Mucosa of descending colon (tissue), 3 donors: ENCODE measurements at regions not wholly inside any gene's neighbourhood (a gene's known extent, or its start where the extent isn't known, plus 50 kb on each side); places are given as distances from the start of the nearest gene placed in this dataset.

ENCODE experiments used
- ATAC-seq: fragments of 200-7000 bp; cut with Tn5 transposase; one replicate; pipeline ENCODE4 v1.9.1; 2020; ENCODE audit warnings: mild to moderate bottlenecking, moderate library complexity
- DNase-seq, 3 donors: peaks; one replicate each; pipeline ENCODE4 v3.0.0-alpha.2; 2020
- H3K36me3 ChIP-seq: fragments of 200-600 bp; one replicate; pipeline ENCODE4 v1.8.0; 2021; ENCODE audit warnings: low read depth, mild to moderate bottlenecking
- H3K4me1 ChIP-seq: fragments of 200-600 bp; one replicate; pipeline ENCODE4 v1.8.0; 2021; ENCODE audit warnings: low read depth, mild to moderate bottlenecking
- H3K4me3 ChIP-seq: fragments of 200-600 bp; one replicate; pipeline ENCODE4 v1.8.0; 2021; ENCODE audit warnings: mild to moderate bottlenecking
- H3K9me3 ChIP-seq: fragments of 200-600 bp; one replicate; pipeline ENCODE4 v1.8.0; 2021; ENCODE audit warnings: mild to moderate bottlenecking
- intact Hi-C, 2 donors: fragments of 100-400 bp; cut with DNase I in 1 of 2; cut with micrococcal nuclease in 1 of 2; formaldehyde crosslinking; loops; one replicate each; pipeline versions ENCODE4 v1.11.0 to v1.11.1; 2022; cut with DNase I, micrococcal nuclease
- TF ChIP-seq, protein P1 (sequence below): fragments of 200-600 bp; IDR thresholded peaks from one replicate; pipeline ENCODE4 v1.8.0; 2022; ENCODE audit warnings: antibody characterized with exemption, mild to moderate bottlenecking
- donor health status: DM: no; HTN: no; CAD: no; lungs with moderate emphysema.
- donor health status: DM: no; HTN: no; CAD: no.
- donor health status: DM: no; HTN: yes; CAD: no.

DNA sequence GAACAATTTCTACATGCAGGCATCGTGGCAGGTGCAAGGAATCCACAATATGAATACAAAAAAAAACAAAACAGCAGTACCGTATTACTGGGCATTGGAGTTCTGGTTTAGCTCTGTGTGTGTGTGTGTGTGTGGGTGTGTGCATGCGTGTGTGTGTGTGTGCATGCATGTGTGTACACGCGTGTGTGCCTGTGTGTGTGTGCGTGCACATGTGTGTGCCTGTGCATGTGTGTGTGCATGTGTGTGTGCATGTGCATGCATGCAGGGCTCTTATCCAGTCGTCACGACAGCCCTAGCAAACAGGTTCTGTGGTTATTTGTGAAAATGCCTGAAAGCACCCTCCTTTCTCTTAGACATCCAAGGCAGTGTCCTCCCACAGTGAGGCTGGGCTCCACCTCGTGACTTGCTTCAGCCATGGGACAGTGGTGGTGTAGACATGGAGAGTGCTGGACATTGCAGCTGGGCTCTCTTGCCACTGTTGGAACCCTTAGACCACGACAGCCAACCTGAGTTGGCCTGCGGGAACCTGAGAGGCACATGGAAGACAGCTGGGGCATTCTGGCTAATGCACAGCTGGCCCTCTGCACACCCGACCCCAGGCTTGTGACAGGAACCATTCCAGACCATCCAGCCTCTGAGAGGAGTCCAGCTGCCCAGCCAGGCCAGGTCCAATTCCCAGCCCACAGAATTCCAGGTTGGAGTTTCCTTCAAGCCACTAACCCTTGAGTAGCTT is 173.4 kb upstream of the SHH start:
- ATAC-seq (no peak), DNase-seq (no peak)
- H3K4me3 ChIP-seq: no peak overlapping the region
- H3K36me3 ChIP-seq: no peaks in the 10 kb centered on the region
- H3K9me3 ChIP-seq: no peaks in the 10 kb centered on the region
- TF ChIP-seq, protein P1, sequence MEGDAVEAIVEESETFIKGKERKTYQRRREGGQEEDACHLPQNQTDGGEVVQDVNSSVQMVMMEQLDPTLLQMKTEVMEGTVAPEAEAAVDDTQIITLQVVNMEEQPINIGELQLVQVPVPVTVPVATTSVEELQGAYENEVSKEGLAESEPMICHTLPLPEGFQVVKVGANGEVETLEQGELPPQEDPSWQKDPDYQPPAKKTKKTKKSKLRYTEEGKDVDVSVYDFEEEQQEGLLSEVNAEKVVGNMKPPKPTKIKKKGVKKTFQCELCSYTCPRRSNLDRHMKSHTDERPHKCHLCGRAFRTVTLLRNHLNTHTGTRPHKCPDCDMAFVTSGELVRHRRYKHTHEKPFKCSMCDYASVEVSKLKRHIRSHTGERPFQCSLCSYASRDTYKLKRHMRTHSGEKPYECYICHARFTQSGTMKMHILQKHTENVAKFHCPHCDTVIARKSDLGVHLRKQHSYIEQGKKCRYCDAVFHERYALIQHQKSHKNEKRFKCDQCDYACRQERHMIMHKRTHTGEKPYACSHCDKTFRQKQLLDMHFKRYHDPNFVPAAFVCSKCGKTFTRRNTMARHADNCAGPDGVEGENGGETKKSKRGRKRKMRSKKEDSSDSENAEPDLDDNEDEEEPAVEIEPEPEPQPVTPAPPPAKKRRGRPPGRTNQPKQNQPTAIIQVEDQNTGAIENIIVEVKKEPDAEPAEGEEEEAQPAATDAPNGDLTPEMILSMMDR: no peak
- intact Hi-C loops: no loop called here
- no peaks in the 10 kb centered on the region for H3K4me1 ChIP-seq

DNA sequence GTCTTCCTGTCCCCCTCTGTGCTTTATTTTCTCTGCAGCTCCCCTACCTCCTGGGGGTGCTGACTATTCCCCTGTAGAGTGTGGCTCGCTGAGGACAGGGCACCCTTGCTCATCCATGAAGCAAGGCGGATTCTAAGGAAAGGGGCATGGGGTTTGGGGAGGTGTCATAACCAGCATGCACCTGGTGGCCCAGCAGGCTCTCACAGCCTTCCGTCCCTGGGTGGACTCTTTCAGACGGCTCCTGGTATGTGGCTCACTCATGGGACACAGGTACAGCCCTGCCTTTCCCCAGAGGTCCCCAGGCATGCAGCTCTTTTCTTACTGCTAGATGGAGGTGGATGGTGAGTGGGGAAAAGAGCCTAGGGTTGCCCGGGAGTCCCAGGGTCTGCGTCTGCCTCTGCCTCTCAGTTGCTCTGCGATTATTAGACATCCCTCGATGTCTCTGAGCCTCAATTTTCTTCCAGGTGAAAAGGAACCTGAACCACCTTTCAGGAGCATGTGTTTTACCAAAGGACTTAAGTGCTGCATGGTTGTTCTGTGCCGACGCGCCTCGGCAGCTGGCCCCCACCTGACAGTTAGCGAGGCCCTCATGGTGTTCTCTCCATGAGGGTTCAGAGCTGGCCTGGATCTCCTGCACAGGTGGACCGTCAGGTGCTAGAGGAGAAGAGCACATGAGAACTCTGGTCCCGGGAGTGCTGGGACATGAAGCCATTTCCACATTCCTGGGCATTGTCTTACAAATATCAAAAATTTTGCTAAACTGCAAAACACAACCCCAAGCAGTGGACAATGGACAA is 172.5 kb upstream of the SHH start:
- DNase-seq (no peak), ATAC-seq (no peak)
- no peak overlapping the region for H3K4me3 ChIP-seq
- TF ChIP-seq, protein P1: no peak
- no peaks in the 10 kb centered on the region for H3K36me3 ChIP-seq
- H3K9me3 ChIP-seq: no peaks in the 10 kb centered on the region
- H3K4me1 ChIP-seq: no peaks in the 10 kb centered on the region
- intact Hi-C loops: no loop called here

DNA sequence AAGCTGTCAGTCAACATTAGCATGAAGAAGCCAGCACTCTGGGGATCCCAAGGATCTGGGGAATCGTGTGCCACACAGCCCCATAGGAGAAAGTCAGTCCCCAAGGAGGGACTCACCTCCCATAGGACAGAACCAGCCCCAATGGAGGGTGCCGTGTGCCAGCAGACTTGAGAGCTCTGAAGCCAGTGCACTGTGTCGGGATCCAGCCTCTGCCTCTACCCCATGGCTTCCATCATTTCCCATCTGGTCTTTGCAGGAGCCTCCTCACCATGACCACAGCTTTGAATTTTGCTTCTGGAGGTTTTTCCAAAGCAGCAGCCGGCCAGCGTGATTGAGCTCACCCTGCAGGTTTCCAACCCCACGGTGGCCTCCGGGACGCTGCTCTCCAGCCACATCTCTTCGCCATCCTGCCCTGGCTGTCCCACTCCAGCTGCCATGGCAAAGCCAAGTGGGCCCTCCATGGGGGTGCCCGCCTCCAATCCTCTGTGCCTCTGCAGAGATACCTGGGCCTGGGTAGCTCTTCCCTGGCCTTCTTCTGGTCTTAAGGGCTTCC is 171.8 kb upstream of the SHH start:
- Histone ChIP-seq H3K4me1 (no peaks in the 10 kb centered on the region), H3K4me3 (no peak overlapping the region), H3K36me3 (no peaks in the 10 kb centered on the region), H3K9me3 (no peaks in the 10 kb centered on the region)
- ATAC-seq (no peak), DNase-seq (no peak)
- intact Hi-C loops: no loop called here
- TF ChIP-seq, protein P1: no peak

DNA sequence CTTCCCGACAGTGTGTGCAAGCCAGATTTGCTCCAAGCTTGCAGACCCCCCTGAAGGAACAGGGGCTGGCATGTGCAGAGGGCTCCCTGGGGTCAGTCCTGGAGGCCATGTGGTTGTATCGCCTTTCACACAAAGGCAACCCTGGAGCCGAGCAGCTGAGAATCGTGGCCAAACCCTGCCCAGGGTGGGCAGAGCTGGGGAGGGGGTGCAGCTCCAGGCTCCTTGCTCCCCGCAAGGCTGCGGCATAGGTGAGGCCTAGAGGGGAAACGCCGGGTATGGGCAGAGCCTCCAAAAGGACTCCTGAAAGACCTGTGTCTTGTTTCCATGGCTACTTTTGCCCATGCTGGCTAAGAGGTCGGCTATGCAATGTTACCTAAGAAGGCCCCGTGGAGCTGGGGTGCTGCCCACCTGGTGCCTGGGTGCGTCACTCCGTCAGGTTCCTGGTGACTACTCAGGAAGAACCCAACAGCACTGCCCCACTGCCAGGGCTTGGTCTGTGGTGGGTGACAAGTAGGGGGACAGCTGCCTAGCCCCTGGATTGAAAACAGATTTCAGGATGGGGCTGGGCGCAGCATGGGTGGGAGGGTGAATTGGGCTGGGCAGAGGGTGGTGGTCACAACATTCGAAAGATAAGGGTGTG is 171.0 kb upstream of the SHH start:
- TF ChIP-seq, protein P1: no peak
- no peak for DNase-seq
- Histone ChIP-seq H3K4me1 (no peaks in the 10 kb centered on the region), H3K36me3 (no peaks in the 10 kb centered on the region), H3K4me3 (no peak overlapping the region), H3K9me3 (no peaks in the 10 kb centered on the region)
- no peak for ATAC-seq
- intact Hi-C loops: no loop called here

DNA sequence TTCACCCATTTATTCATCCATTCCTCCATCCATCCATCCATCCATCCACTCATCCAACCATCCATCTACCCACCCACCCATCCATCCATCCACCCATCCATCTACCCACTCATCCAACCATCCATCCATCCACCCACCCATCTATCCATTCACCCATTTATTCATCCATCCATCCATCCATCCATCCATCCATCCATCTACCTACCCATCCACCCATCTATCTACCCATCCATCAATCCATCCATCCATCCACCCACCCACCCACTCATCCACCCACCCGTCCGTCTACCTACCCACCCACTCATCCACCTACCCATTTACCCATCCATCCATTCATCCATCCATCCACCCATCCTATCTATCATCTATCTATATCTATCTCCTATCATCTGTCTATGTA is 169.4 kb upstream of the SHH start:
- H3K9me3 ChIP-seq: no peaks in the 10 kb centered on the region
- H3K4me1 ChIP-seq: no peaks in the 10 kb centered on the region
- ATAC-seq (no peak), DNase-seq (no peak)
- TF ChIP-seq, protein P1: no peak
- no peaks in the 10 kb centered on the region for H3K36me3 ChIP-seq
- intact Hi-C loops: no loop called here
- no peak overlapping the region for H3K4me3 ChIP-seq
